Panc1 (cell line): ENCODE measurements at regions not wholly inside any gene's neighbourhood (a gene's known extent, or its start where the extent isn't known, plus 50 kb on each side); places are given as distances from the start of the nearest gene placed in this dataset.

Experiments
- ATAC-seq: fragments of 200-7000 bp; cut with Tn5 transposase; 2 replicates; pipeline ENCODE4 v1.9.1; 2020; ENCODE audit warnings: mild to moderate bottlenecking, moderate library complexity
- BruUV-seq: library from RNA; stranded (reverse); fragments of 400-500 nt; replicated peaks from 2 replicates; lab custom pipeline; 2021; lab: Mats Ljungman, UMichigan
- CTCF ChIA-PET: fragments of 300-600 bp; sonication (Branson Sonifier 250); formaldehyde crosslinking; loops from one replicate; lab custom pipeline; 2022; ENCODE audit warnings: antibody characterized with exemption; lab: Charles Lee
- POLR2A ChIA-PET: fragments of 300-600 bp; sonication (Branson Sonifier 250); formaldehyde crosslinking; loops from one replicate; lab custom pipeline; 2022; ENCODE audit warnings: antibody characterized with exemption; lab: Charles Lee
- DNase-seq: peaks from one replicate; pipeline ENCODE4 v3.0.0-alpha.2; 2010; ENCODE audit warnings: low read depth, low spot score
- H3K27ac ChIP-seq: 2 replicates; pipeline ENCODE4 v1.5.1; 2011; ENCODE audit warnings: mild to moderate bottlenecking, low read length, inconsistent platforms
- H3K27me3 ChIP-seq: fragments of 200-500 bp; sonication (Bioruptor generic); 2 replicates; pipeline ENCODE4 v1.6.0; 2014; ENCODE audit warnings: low read length, inconsistent platforms; ENCODE audit not compliant: control insufficient read depth, insufficient read depth
- H3K36me3 ChIP-seq: fragments of 200-500 bp; sonication (Bioruptor generic); 2 replicates; pipeline ENCODE4 v1.5.1; 2014; ENCODE audit warnings: inconsistent platforms, mild to moderate bottlenecking, low read length, moderate library complexity; ENCODE audit not compliant: control insufficient read depth, insufficient read depth
- H3K4me1 ChIP-seq: 2 replicates; pipeline ENCODE4 v1.5.1; 2011; ENCODE audit warnings: inconsistent platforms, mild to moderate bottlenecking, low read length, moderate library complexity; ENCODE audit not compliant: control insufficient read depth, insufficient read depth
- H3K4me3 ChIP-seq, 2 experiments: 2 replicates each; pipeline ENCODE4 v1.5.1; 2011 to 2012; ENCODE audit warnings: low read depth in 2 of 2, low read length in 2 of 2, mild to moderate bottlenecking in 2 of 2, inconsistent platforms in 1 of 2, moderate library complexity in 1 of 2
- H3K9me3 ChIP-seq: fragments of 200-500 bp; sonication (Bioruptor generic); 2 replicates; pipeline ENCODE4 v1.5.1; 2014; ENCODE audit warnings: low read depth, mild to moderate bottlenecking, inconsistent platforms, low read length, moderate library complexity; ENCODE audit not compliant: control insufficient read depth, insufficient read depth
- CTCF ChIP-seq: fragments of 450-650 bp; IDR thresholded peaks from 2 replicates; pipeline ENCODE4 v1.5.1; 2017; ENCODE audit warnings: mild to moderate bottlenecking
- POLR2AphosphoS5 ChIP-seq: IDR thresholded peaks from 2 replicates; pipeline ENCODE4 v1.6.1; 2012; ENCODE audit warnings: mild to moderate bottlenecking, low read depth, low read length, moderate library complexity
- REST ChIP-seq, 2 experiments: IDR thresholded peaks; 2 replicates each; pipeline ENCODE4 v1.6.1; 2011 to 2012; ENCODE audit warnings: low read depth in 2 of 2, control low read depth in 1 of 2, low read length in 1 of 2, mild to moderate bottlenecking in 1 of 2, moderate library complexity in 1 of 2; ENCODE audit not compliant: insufficient read depth in 1 of 2
- SIN3A ChIP-seq: IDR thresholded peaks from 2 replicates; pipeline ENCODE4 v1.6.1; 2012; ENCODE audit warnings: low read depth, mild to moderate bottlenecking, low read length, moderate library complexity, borderline replicate concordance; ENCODE audit not compliant: insufficient read depth
- TCF7L2 ChIP-seq: IDR thresholded peaks from 2 replicates; pipeline ENCODE4 v1.6.1; 2011; ENCODE audit warnings: mild to moderate bottlenecking, low read depth, low read length, inconsistent platforms
- in situ Hi-C: cut with HindIII; loops from 2 replicates; pipeline ENCODE4 v1.10.0; 2016; ENCODE audit warnings: low sequenced_read_pairs, low pct_unique_long_range_greater_than_20kb
- intact Hi-C: fragments of 100-400 bp; cut with micrococcal nuclease; formaldehyde crosslinking; loops from one replicate; pipeline ENCODE4 v1.10.0; 2022; ENCODE audit not compliant: unreplicated experiment

GRCh38 chr13:111490611-111491010 lies 170.2 kb downstream of the TEX29 start:
- BruUV-seq, result no TSS peak
- Histone ChIP-seq H3K27me3 (no peaks in the 10 kb centered on the region; the same call in 1 of the 2 replicates), H3K9me3 (no peaks in the 10 kb centered on the region), H3K36me3 (no peaks in the 10 kb centered on the region), H3K4me3 (no peak overlapping the region), H3K4me1 (no peaks in the 10 kb centered on the region), H3K27ac (no peak overlapping the region)
- TF ChIP-seq SIN3A, result no peak
- intact Hi-C loops (no loop called here), in situ Hi-C loops (no loop called here)
- no peak for ATAC-seq
- ChIA-PET CTCF (no interaction called here), POLR2A (no interaction called here)
- no peak for DNase-seq

- TF ChIP-seq POLR2AphosphoS5 (no peak), SIN3A (no peak), CTCF (no peak), REST (IDR thresholded peaks at IDR 0.05; ENCODE audit: insufficient read depth in 1 of 2, low read depth in 2 of 2, low read length in 1 of 2) (no peak), TCF7L2 (no peak)
- Histone ChIP-seq H3K27ac (no peak overlapping the region), H3K36me3 (no peaks in the 10 kb centered on the region), H3K27me3 (no peaks in the 10 kb centered on the region; the same call in 1 of the 2 replicates), H3K4me1 (no peaks in the 10 kb centered on the region), H3K9me3 (no peaks in the 10 kb centered on the region), H3K4me3 (no peak overlapping the region)
- POLR2A ChIA-PET, result no interaction called here
- intact Hi-C loops, result no loop called here
- BruUV-seq, result no TSS peak
- in situ Hi-C loops, result no loop called here
- ATAC-seq, result no peak
- CTCF ChIA-PET, result no interaction called here
- no peak for DNase-seq
These were observed 170.6 kb downstream of the TEX29 start for GRCh38 chr13:111491021-111491420.

GRCh38 chr13:111491659-111492058 lies 171.2 kb downstream of the TEX29 start:
- no TSS peak for BruUV-seq
- ChIA-PET CTCF (no interaction called here), POLR2A (no interaction called here)
- Histone ChIP-seq H3K4me3 (no peak overlapping the region), H3K27ac (no peak overlapping the region), H3K36me3 (no peaks in the 10 kb centered on the region), H3K27me3 (no peaks in the 10 kb centered on the region; the same call in 1 of the 2 replicates), H3K4me1 (no peaks in the 10 kb centered on the region), H3K9me3 (no peaks in the 10 kb centered on the region)
- no peak for TF ChIP-seq CTCF
- no peak for TF ChIP-seq TCF7L2
- TF ChIP-seq SIN3A, result no peak
- no peak for TF ChIP-seq REST (IDR thresholded peaks at IDR 0.05; ENCODE audit: insufficient read depth in 1 of 2, low read depth in 2 of 2, low read length in 1 of 2)
- no peak for TF ChIP-seq POLR2AphosphoS5
- intact Hi-C loops (no loop called here), in situ Hi-C loops (no loop called here)
- ATAC-seq (no peak), DNase-seq (no peak)
